MV-4-11 (cell line): ENCODE measurements at regions not wholly inside any gene's neighbourhood (a gene's known extent, or its start where the extent isn't known, plus 50 kb on each side); places are given as distances from the start of the nearest gene placed in this dataset.
A peak's percentile ranks its signal among the peaks of the same experiment; 100 is the strongest.
"Not testable (repeated sequence)": the region's sequence is repeated elsewhere in the genome, so short reads cannot be mapped to it uniquely, and the experiment has no call there.

ENCODE experiments used
- DNase-seq: peaks from one replicate; lab custom pipeline; 2025; lab: John Stamatoyannopoulos, UW

DNA sequence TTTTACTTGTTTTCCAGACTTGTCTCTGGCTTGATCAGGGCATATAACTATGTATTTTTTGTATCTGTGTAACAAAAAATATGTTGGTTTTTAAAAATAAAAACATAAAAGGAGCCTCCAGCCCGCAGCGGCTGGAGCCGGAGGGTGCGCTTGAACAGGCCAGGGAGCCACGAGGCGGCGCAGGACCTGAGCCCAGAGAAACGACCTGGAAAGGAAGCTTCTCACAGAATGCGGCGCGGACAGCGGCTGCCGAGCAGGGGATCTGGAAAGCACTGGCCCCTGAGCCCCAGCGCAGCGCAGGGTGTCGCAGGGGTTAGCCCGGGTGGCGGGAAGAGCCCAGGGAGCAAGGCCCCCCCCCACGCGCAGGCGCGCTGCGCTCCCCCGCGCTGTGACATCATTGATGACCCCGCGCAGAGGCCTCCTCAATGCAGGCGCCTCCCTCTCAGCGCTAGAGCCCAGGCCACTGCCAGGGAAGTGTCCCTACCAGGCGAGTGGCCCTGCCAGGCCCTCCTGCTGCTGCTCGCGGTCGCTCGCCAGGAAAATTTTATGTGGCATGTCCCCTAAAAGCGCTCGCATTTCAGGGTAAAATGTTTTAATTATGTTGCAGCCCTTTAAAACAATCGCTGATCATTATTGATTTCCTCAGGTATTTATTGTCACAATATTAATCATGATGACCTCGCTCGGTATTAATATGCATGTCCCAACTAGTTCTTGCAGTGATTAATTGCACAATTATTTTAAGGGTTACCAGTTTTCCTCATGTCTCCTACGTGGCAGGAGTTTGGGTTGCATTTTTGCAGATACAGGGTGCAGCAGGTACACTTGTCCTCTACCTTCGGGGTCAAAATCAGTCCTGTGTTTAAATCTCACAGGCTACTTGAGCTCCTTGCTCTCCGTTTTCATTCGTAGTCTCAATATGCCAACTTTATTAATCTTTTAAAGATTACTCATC lies 134.2 kb downstream of the USP22 start:
- peak; percentile 76 for DNase-seq

DNA sequence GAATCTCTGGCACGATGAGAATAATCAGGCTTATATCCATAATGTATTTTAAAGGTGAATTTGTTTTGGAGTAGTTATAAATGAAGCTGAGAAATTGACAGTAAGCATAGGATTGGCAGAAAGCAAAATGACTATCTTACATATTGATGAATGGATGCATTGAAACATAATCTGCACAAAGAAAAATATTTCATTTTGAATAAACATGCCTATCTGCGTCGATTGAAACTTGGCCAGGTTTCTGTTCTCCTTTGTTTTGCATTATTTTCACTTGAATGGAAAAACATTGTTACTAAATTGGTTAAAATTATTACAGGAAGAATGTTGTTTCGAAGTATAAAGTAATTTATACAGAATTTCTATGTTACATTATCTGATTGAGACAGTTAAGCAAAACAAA lies 128.2 kb downstream of the USP22 start:
- DNase-seq = no peak

DNA sequence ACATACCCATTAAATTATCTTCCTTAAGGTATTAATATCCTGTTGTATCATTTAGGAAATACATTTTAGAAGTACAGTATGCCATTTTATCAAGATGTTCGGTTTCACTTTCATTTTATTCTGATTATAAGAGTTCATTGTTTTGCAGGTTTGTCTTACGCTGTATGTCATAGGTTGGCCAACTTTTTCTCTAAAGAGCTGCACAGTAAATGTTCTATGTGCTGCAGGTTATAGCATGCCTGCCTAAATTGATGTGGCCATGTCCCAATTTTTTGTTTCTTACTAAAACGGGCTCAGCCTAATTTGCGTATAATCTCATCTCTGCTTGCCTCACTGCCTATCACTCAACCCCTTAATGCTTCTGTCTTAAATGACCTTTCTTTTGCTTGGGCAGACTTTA lies 126.4 kb downstream of the USP22 start:
- no peak for DNase-seq

DNA sequence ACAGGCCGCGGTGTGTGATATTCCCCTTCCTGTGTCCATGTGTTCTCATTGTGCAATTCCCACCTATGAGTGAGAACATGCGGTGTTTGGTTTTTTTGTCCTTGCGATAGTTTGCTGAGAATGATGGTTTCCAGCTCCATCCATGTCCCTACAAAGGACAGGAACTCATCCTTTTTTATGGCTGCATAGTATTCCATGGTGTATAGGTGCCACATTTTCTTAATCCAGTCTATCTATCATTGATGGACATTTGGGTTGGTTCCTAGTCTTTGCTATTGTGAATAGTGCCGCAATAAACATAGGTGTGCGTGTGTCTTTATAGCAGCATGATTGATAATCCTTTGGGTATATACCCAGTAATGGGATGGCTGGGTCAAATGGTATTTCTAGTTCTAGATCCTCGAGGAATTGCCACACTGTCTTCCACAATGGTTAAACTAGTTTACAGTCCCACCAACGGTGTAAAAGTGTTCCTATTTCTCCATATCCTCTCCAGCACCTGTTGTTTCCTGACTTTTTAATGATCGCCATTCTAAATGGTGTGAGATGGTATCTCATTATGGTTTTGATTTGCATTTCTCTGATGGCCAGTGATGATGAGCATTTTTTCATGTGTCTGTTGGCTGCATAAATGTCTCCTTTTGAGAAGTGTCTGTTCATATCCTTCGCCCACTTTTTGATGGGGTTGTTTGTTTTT lies 125.1 kb downstream of the USP22 start:
- not testable (repeated sequence) for DNase-seq

DNA sequence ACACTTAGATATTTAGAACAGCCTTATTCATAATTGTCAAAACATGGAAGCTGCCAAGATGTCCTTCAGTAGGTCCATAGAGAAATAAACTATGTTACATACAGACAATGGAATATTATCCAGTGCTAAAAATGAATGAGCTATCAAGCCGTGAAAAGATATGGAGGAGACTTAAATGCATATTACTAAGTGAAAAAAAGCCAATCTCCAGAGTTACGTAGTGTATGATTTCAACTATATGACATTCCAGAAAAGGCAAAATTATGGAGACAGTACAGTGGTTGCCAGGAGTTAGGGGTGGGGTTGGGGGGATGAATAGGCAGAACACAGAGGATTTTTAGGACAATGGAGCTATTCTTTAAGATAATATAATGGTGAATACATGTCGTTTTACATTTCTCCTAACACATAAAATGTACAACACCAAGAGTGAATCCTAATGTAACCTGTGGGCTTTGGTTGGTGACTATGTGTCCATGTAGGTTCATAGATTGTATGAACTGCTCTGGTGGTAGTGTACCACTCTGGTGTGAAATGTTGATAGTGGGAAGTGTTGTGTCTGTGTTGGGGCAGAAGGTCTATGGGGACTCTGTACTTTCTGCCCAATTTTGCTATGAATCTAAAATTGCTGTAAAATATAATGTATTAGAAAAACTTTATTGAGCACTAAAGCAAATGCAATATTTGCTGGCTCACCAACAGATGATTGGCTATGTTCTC lies 122.6 kb downstream of the USP22 start:
- no peak for DNase-seq

DNA sequence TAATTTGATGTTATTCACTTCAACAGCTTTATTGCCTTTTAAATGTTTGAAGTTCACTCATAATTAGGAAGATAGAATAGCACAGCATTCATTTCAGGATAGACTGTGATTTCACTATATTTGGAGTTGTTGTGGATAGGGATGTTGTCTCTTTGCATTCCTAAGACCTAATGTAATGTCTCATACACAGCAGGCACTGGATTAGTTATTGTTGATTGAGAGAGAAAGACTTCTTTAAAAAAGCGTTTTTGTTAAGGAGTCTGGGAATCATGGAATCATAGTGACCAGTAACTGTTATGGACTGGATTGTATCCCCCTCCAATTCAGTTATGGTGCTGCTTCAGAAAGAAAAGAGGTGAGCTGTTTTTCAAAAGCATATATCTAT lies 122.0 kb downstream of the USP22 start:
- no peak for DNase-seq

DNA sequence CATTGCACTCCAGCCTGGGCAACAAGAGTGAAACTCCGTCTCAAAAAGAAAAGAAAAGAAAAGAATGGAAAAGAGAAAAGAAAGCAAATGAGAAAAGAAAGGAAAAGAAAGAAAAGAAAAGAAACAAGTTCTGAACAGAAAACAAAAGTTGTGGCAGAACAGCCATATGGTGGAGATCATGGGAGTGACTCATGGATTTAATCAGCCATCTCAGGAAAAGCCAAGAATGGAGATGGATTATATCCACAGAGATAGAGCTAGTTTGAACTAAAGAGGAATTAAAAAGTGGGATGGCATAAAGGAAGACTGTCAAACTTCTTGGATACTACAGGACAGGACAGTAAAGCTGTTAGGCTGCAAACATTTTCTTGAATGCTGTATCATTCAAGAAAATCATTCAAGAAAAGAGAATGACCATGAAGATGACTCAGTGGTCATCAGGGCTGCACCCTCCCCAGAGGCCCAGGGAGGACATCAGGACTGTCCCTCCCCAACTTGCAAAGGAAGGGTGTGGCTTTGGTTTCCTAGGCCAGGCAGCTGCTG lies 120.6 kb downstream of the USP22 start:
- DNase-seq = no peak

DNA sequence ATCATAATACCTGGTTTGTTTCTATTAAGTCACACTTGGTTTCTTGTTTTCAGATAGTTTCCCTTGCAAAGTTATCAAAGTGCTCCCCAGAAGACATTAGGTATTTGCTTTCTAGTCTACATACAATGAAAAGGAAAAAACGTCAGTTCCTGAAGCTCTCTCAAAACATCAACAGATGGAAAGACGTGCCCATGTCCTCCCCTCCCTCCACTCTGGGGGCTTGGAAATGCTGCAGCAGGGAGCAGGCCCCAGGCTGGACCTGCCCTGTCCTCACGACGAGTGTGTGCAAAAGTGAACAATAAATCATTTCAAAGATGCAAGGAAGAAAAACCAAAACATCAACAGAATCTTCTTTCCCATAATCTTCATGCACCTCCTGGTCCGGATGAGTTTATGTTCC lies 118.5 kb downstream of the USP22 start:
- DNase-seq = no peak

DNA sequence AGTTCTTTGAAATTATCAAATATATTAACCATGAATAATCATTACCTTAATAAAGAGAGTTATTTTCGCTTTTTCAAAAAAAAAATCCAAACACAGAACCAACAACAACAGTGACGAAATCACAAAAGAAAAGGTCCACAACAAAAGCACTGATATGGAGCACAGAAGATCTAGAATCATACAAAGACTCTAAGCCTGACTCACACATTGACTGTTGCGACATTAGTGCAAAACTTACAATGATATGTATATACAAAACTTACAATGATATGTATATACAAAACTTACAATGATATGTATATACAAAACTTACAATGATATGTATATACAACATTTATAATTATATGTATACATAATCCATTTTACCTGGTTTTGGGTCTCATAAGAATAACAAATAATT lies 117.7 kb downstream of the USP22 start:
- DNase-seq = no peak

DNA sequence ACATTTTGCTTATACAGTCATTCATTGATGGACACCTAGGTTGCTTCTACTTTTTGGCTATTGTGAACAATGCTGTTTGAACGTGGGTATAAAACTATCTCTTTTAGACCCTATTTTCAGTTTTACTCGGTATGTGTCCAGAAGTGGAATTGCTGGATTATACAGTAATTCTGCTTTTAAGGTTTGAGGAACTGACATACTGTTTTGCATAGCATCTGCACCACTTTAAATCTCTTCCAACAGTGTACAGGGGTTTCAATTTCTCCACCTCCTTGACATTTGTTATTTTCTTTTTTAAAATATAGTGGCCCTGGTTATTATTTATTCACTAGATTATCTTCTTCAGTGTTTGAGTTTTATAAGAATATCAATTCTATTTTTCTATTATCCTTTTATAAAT lies 116.9 kb downstream of the USP22 start:
- DNase-seq = peak; percentile 38

DNA sequence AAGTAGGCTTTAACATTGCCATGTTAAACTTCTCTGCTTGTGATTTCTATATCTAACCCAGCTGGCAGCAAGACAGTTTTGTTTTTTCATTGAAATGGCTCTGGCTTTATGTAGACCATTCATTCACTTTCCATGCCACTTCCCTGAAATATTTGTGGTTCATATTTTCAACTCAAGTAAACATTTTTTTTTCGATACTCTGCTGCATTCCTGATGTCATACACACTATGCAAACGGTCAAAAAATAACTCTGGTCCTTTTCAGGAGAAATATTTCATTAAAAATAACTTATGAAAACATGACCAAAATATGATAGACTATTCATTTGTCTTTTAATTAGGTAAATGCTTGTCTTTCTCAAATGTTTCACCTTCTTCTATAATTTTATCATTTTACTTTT lies 116.3 kb downstream of the USP22 start:
- DNase-seq = no peak

DNA sequence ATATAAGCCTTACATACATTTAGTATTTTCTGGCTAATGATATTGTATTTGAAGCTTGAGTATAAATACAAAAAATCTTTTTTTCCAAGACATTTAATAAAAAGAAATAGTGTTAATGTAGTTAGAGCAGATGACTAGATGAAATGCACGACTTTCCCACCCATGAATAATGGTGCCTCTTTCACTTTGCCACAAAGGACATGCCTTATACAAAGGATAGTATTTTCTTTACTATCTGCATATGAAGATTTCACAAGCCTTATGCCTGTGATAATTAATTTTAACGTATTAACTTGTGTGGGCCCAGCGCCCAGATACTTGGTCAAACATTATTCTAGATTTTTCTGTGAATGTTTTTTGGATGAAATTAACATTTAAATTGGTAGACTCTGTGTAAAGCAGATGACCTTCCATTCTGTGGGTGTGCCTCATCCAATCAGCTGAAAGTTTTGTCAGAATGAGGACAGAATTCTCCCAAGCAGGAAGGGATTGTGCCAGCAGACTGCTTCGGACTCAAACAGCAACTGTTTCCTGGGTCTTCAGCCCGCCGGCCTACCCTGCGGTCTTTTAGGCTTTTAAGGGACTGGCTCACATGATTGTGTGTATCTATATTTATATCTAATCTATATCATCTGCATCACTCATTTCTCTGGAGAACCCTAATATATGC lies 115.4 kb downstream of the USP22 start:
- DNase-seq = no peak

DNA sequence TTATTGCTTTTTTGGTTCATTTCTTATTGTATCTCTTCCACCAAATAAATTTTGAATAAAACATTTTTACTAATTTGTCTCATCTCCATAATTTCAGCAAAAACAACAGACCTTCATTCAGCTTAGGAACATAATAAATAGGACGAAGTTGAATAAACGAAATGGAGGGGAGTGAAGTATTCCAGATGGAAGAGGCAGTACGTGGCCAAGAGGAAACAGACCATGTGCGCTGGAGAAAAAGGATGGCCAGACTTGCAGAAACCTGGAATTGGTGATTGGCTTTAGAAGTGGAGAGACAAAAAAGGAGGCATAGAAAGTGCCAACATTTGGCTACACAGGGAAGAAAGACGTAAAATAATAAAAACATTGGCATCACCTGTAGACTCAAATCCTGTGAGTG lies 113.5 kb downstream of the USP22 start:
- no peak for DNase-seq

DNA sequence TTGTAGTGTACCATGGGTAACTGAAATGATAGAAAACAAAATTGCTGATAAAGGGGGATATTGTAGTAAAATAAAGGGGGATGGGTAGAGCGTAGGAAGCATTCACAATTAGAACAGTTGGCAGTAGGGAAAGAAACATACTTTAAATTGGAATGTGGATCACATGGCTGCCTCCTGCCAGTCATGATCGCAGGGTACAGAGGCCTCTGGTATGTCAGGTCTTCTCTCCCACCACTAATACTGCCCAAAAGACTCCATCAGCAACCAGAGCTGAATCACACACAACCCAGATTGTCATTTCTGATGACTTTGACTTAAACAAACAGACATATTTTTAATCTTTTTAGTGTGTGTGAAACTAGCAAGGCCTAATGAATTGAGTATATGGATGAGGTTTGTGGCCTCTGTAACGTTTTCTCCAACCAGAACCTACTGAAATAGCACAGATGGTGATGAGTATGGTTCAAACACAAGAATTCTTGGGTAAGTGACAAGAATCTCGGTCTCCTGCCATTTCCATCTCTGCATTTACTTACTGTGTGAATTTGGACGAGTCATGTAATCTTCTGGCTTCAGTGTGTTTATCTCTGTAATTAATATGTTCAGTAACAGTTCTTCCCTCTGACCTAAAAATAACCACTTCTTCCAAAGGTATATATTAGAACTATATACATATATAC lies 112.6 kb downstream of the USP22 start:
- DNase-seq = no peak

DNA sequence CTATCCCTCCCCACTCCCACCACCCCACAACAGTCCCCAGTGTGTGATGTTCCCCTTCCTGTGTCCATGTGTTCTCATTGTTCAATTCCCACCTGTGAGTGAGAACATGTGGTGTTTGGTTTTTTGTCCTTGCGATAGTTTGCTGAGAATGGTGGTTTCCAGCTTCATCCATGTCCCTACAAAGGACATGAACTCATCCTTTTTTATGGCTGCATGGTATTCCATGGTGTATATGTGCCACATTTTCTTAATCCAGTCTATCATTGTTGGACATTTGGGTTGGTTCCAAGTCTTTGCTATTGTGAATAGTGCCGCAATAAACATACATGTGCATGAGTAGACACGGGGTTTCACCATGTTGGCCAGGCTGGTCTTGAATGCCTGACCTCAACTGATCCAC lies 109.8 kb downstream of the USP22 start:
- not testable (repeated sequence) for DNase-seq

DNA sequence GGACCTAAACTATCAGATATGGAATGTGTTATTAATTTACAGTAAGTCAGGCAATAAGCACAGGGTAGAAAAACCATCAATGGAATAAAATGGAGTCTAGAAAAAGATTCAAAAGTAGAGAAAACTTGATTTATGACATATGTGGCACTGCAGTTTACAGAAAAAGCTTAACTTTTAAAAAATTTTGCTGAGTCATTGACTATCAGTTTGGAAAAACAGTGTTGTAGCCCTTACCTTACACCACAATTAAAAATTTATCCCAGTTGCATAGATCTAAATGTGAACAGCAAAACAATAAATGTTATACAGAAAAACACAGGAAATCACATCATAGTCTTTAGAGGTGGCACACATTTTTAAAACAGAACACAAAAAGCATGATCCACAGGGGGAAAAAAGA lies 108.5 kb downstream of the USP22 start:
- no peak for DNase-seq

DNA sequence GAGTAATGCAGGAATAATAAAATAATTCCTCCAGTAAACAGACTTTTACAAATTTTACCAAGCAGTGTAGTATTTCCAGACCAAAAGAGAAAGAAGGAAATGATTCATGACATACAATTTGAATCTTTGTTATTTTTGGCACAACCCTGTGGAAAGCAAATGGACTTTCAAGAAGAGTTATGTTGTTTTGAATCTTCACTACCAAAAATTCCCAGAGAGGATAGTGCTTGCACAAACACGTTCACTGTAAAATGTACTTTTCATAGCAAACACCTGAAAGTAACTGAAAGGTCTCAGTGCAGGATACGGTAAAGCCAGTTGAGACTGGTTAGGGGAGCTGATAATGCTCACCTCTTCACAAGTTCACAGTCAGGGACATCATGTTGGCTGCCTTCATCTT lies 107.1 kb downstream of the USP22 start:
- no peak for DNase-seq

DNA sequence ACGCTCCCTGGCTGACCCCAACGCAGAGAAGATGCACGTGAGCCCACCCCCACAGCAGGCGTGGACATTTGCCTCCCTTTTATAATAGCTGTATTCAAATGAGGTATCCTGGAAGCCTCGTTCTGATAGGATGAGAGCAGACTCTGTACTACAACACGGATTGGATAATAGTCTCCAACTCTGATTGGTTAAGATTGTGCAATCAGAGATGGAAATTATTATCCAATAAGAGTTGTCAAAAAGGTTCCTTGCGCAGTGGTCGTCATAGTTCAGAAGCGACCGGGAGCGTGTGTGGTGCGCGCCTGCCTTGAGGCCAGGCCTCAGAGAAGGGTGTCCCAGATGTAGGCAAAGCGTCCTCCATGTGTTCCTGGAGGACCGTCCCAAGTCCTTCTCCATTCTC lies 104.6 kb downstream of the USP22 start:
- DNase-seq = no peak

DNA sequence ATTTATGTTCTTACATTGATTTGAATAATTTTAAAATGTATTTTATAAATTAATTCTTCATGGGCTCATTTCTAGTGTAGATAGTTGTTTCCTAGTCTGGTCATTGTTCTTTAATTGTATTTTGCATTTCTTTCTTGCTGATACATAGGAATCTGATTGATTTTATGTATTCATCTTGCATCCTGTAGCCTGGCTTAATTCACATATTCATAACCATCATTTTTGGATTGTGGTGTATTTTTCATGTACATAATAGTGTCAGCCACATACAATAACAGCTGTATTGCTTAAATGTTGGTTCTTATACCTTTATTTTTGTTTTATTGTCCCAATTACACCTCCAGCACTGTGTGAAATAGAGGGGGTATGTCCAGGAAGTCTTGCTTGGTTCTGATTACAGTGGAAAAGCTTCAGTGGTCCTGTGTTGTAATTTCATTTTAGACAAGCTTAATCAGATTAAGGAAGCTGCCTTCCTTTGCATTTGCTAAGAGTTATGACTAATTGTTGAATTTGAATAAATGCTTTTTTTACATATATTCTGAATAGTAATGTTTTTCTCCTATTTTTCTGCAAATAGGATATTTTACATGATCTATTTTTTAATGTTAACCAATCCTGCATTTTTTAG lies 103.7 kb downstream of the USP22 start:
- no peak for DNase-seq

DNA sequence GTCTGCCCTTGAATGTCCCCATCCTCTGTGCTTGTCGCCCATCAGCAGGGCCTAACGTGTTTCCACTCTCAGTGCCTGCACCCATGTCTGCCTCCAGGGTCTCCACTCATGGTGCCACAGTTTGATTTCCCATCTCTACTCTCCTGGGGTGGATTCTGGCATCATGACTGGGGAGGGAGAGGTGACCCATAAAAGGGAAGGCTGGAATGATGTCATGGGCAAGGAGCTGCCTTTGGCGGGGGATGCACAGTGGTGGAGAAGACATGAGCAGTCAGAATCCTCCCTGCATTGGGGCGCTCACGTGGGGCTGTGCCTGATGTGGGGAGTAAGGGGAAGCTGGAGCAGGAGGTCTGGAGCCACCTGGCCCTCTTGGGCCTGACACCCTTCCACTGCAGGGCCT lies 100.9 kb downstream of the USP22 start:
- DNase-seq = no peak
